Mucosa of stomach (tissue), 1 donor: ENCODE measurements at regions not wholly inside any gene's neighbourhood (a gene's known extent, or its start where the extent isn't known, plus 50 kb on each side); places are given as distances from the start of the nearest gene placed in this dataset.

ENCODE experiments used
- H3K27me3 ChIP-seq: one replicate; pipeline ENCODE4 v1.7.0; 2013; ENCODE audit warnings: mild to moderate bottlenecking, low read length; ENCODE audit not compliant: control insufficient read depth, insufficient read depth
- H3K36me3 ChIP-seq: one replicate; pipeline ENCODE4 v1.7.0; 2013; ENCODE audit warnings: low read length; ENCODE audit not compliant: control insufficient read depth, insufficient read depth
- H3K4me1 ChIP-seq: one replicate; pipeline ENCODE4 v1.7.0; 2013; ENCODE audit warnings: mild to moderate bottlenecking, low read length; ENCODE audit not compliant: control insufficient read depth, insufficient read depth
- H3K4me3 ChIP-seq: one replicate; pipeline ENCODE4 v1.7.0; 2013; ENCODE audit warnings: low read length
- H3K9ac ChIP-seq: one replicate; pipeline ENCODE4 v1.7.0; 2013; ENCODE audit warnings: mild to moderate bottlenecking, low read length, moderate library complexity
- H3K9me3 ChIP-seq: one replicate; pipeline ENCODE4 v1.7.0; 2013; ENCODE audit warnings: mild to moderate bottlenecking, low read length, moderate library complexity; ENCODE audit not compliant: control insufficient read depth
- donor health status: Pancreatic carcinoma.

- no peak overlapping the region for H3K9ac ChIP-seq
- peaks cover 9% of the 10 kb centered on the region for H3K4me1 ChIP-seq
- no peaks in the 10 kb centered on the region for H3K36me3 ChIP-seq
- no peaks in the 10 kb centered on the region for H3K9me3 ChIP-seq
- no peaks in the 10 kb centered on the region for H3K27me3 ChIP-seq
- H3K4me3 ChIP-seq = no peak overlapping the region
Measured at GRCh38 chr4:30953799-30954198, 233.6 kb downstream of the PCDH7 start.

GRCh38 chr4:30956916-30957315 is 236.7 kb downstream of the PCDH7 start:
- Histone ChIP-seq H3K9me3 (no peaks in the 10 kb centered on the region), H3K9ac (no peak overlapping the region), H3K4me3 (no peak overlapping the region), H3K27me3 (no peaks in the 10 kb centered on the region), H3K36me3 (no peaks in the 10 kb centered on the region), H3K4me1 (peaks cover 9% of the 10 kb centered on the region)

GRCh38 chr4:30957706-30958105 is 237.5 kb downstream of the PCDH7 start:
- H3K27me3 ChIP-seq = no peaks in the 10 kb centered on the region
- no peak overlapping the region for H3K9ac ChIP-seq
- no peaks in the 10 kb centered on the region for H3K9me3 ChIP-seq
- H3K36me3 ChIP-seq = no peaks in the 10 kb centered on the region
- H3K4me1 ChIP-seq = peaks cover 4% of the 10 kb centered on the region
- H3K4me3 ChIP-seq = no peak overlapping the region

GRCh38 chr4:30959781-30960485 is 239.8 kb downstream of the PCDH7 start:
- Histone ChIP-seq H3K4me1 (no peaks in the 10 kb centered on the region), H3K4me3 (no peak overlapping the region), H3K27me3 (no peaks in the 10 kb centered on the region), H3K9ac (no peak overlapping the region), H3K9me3 (no peaks in the 10 kb centered on the region), H3K36me3 (no peaks in the 10 kb centered on the region)

GRCh38 chr4:30962939-30963338 is 242.8 kb downstream of the PCDH7 start:
- H3K36me3 ChIP-seq = no peaks in the 10 kb centered on the region
- no peaks in the 10 kb centered on the region for H3K9me3 ChIP-seq
- H3K4me1 ChIP-seq = no peaks in the 10 kb centered on the region
- no peak overlapping the region for H3K9ac ChIP-seq
- H3K4me3 ChIP-seq = no peak overlapping the region
- H3K27me3 ChIP-seq = no peaks in the 10 kb centered on the region

- no peaks in the 10 kb centered on the region for H3K9me3 ChIP-seq
- no peaks in the 10 kb centered on the region for H3K27me3 ChIP-seq
- H3K9ac ChIP-seq = no peak overlapping the region
- H3K36me3 ChIP-seq = no peaks in the 10 kb centered on the region
- no peak overlapping the region for H3K4me3 ChIP-seq
- H3K4me1 ChIP-seq = no peaks in the 10 kb centered on the region
Measured at GRCh38 chr4:30968926-30969325, 248.8 kb downstream of the PCDH7 start.

GRCh38 chr4:30972542-30972941 is 252.4 kb downstream of the PCDH7 start:
- Histone ChIP-seq H3K27me3 (no peaks in the 10 kb centered on the region), H3K9ac (no peak overlapping the region), H3K4me1 (no peaks in the 10 kb centered on the region), H3K4me3 (no peak overlapping the region), H3K9me3 (no peaks in the 10 kb centered on the region), H3K36me3 (no peaks in the 10 kb centered on the region)

GRCh38 chr4:30973993-30974392 is 253.8 kb downstream of the PCDH7 start:
- H3K27me3 ChIP-seq = no peaks in the 10 kb centered on the region
- no peaks in the 10 kb centered on the region for H3K9me3 ChIP-seq
- H3K36me3 ChIP-seq = no peaks in the 10 kb centered on the region
- H3K4me3 ChIP-seq = no peak overlapping the region
- no peak overlapping the region for H3K9ac ChIP-seq
- no peaks in the 10 kb centered on the region for H3K4me1 ChIP-seq

- Histone ChIP-seq H3K4me1 (no peaks in the 10 kb centered on the region), H3K9me3 (no peaks in the 10 kb centered on the region), H3K27me3 (no peaks in the 10 kb centered on the region), H3K36me3 (no peaks in the 10 kb centered on the region), H3K4me3 (no peak overlapping the region), H3K9ac (no peak overlapping the region)
Measured at GRCh38 chr4:30979402-30979801, 259.2 kb downstream of the PCDH7 start.

- Histone ChIP-seq H3K4me3 (no peak overlapping the region), H3K9me3 (no peaks in the 10 kb centered on the region), H3K36me3 (no peaks in the 10 kb centered on the region), H3K4me1 (no peaks in the 10 kb centered on the region), H3K27me3 (no peaks in the 10 kb centered on the region), H3K9ac (no peak overlapping the region)
Measured at GRCh38 chr4:30989508-30989907, 269.3 kb downstream of the PCDH7 start.

GRCh38 chr4:30996841-30997240 is 276.7 kb downstream of the PCDH7 start:
- no peaks in the 10 kb centered on the region for H3K27me3 ChIP-seq
- H3K36me3 ChIP-seq = no peaks in the 10 kb centered on the region
- H3K9me3 ChIP-seq = no peaks in the 10 kb centered on the region
- H3K4me3 ChIP-seq = no peak overlapping the region
- H3K4me1 ChIP-seq = no peaks in the 10 kb centered on the region
- no peak overlapping the region for H3K9ac ChIP-seq

GRCh38 chr4:31005037-31005436 is 284.9 kb downstream of the PCDH7 start:
- no peaks in the 10 kb centered on the region for H3K27me3 ChIP-seq
- H3K36me3 ChIP-seq = no peaks in the 10 kb centered on the region
- H3K9ac ChIP-seq = no peak overlapping the region
- no peak overlapping the region for H3K4me3 ChIP-seq
- H3K4me1 ChIP-seq = no peaks in the 10 kb centered on the region
- H3K9me3 ChIP-seq = no peaks in the 10 kb centered on the region

GRCh38 chr4:31007858-31008257 is 287.7 kb downstream of the PCDH7 start:
- H3K9ac ChIP-seq = no peak overlapping the region
- H3K9me3 ChIP-seq = no peaks in the 10 kb centered on the region
- H3K4me1 ChIP-seq = no peaks in the 10 kb centered on the region
- H3K4me3 ChIP-seq = no peak overlapping the region
- H3K36me3 ChIP-seq = no peaks in the 10 kb centered on the region
- no peaks in the 10 kb centered on the region for H3K27me3 ChIP-seq
